ENCODE measurements at regions not wholly inside any gene's neighbourhood (a gene's known extent, or its start where the extent isn't known, plus 50 kb on each side); places are given as distances from the start of the nearest gene placed in this dataset.

DNA sequence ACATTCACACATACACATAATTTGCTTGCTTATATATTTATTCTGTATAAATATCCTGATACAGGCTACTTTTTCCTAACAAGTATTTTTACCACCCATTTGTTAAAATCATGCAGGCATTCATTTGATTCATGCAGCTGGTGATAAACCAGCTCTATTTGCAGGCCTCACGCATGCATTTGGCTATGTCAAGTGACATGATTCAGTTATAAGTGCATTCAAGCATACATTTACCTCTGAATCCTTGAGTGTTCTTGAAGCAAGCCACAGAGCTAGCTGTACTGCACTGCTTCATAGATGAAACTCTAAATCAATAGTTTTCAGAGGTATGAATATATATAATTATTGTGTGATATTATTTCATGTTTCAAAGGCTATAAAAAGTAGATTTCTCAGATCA is 544.0 kb upstream of the AGA start:
- no peaks in the 10 kb centered on the region for H3K4me1 ChIP-seq (ENCODE audit: low read length)
- no peaks in the 10 kb centered on the region for H3K27me3 ChIP-seq (replicated peaks; ENCODE audit: insufficient read depth, low read length)
- no peaks in the 10 kb centered on the region for H4K20me1 ChIP-seq (ENCODE audit: insufficient read depth, low read length)
- no peak overlapping the region for H3K4me2 ChIP-seq (ENCODE audit: low read depth, low read length)
- no peaks in the 10 kb centered on the region for H3F3A ChIP-seq (ENCODE audit: insufficient read depth, low read length)
- no peak overlapping the region for H2AFZ ChIP-seq (ENCODE audit: low read length)
- H3K9me2 ChIP-seq (replicated peaks; ENCODE audit: insufficient read depth, low read length): no peaks in the 10 kb centered on the region
- DNase-seq: no peak
- H3K9me3 ChIP-seq (replicated peaks; ENCODE audit: insufficient read depth, low read length): no peaks in the 10 kb centered on the region
- H3K36me3 ChIP-seq (replicated peaks; ENCODE audit: insufficient read depth, low read length): no peaks in the 10 kb centered on the region
- no peak for TF ChIP-seq EZH2 (optimal IDR thresholded peaks at IDR 0.05; ENCODE audit: low read depth, low read length)
- no peak for TF ChIP-seq EZH2phosphoT487 (IDR thresholded peaks at IDR 0.05; ENCODE audit: low read length)
- TF ChIP-seq CTCF (IDR thresholded peaks at IDR 0.05; ENCODE audit: low read length): no peak
- H3K27ac ChIP-seq (ENCODE audit: low read length): no peak overlapping the region
- no peak overlapping the region for H3K9ac ChIP-seq (ENCODE audit: low read length)
- no peaks in the 10 kb centered on the region for H3K79me2 ChIP-seq (ENCODE audit: low read length)
- H3K4me3 ChIP-seq (ENCODE audit: low read length): no peak overlapping the region

GRCh38 chr4:177987896-177988295 is 545.7 kb upstream of the AGA start:
- H3K9me2 ChIP-seq (replicated peaks; ENCODE audit: insufficient read depth, low read length): no peaks in the 10 kb centered on the region
- H3K4me3 ChIP-seq (ENCODE audit: low read length): no peak overlapping the region
- H3K27ac ChIP-seq (ENCODE audit: low read length): no peak overlapping the region
- H3K9ac ChIP-seq (ENCODE audit: low read length): no peak overlapping the region
- no peaks in the 10 kb centered on the region for H3F3A ChIP-seq (ENCODE audit: insufficient read depth, low read length)
- no peaks in the 10 kb centered on the region for H3K27me3 ChIP-seq (replicated peaks; ENCODE audit: insufficient read depth, low read length)
- H4K20me1 ChIP-seq (ENCODE audit: insufficient read depth, low read length): no peaks in the 10 kb centered on the region
- H3K79me2 ChIP-seq (ENCODE audit: low read length): no peaks in the 10 kb centered on the region
- H3K4me2 ChIP-seq (ENCODE audit: low read depth, low read length): no peak overlapping the region
- no peaks in the 10 kb centered on the region for H3K4me1 ChIP-seq (ENCODE audit: low read length)
- TF ChIP-seq CTCF (IDR thresholded peaks at IDR 0.05; ENCODE audit: low read length): no peak
- TF ChIP-seq EZH2 (optimal IDR thresholded peaks at IDR 0.05; ENCODE audit: low read depth, low read length): no peak
- no peak for TF ChIP-seq EZH2phosphoT487 (IDR thresholded peaks at IDR 0.05; ENCODE audit: low read length)
- no peak for DNase-seq
- no peaks in the 10 kb centered on the region for H3K9me3 ChIP-seq (replicated peaks; ENCODE audit: insufficient read depth, low read length)
- H2AFZ ChIP-seq (ENCODE audit: low read length): no peak overlapping the region
- H3K36me3 ChIP-seq (replicated peaks; ENCODE audit: insufficient read depth, low read length): no peaks in the 10 kb centered on the region

- Histone ChIP-seq H3K27me3 (replicated peaks; ENCODE audit: insufficient read depth, low read length) (no peaks in the 10 kb centered on the region), H3K4me1 (ENCODE audit: low read length) (no peaks in the 10 kb centered on the region), H3K79me2 (ENCODE audit: low read length) (no peaks in the 10 kb centered on the region), H3K4me3 (ENCODE audit: low read length) (no peak overlapping the region), H3F3A (ENCODE audit: insufficient read depth, low read length) (no peaks in the 10 kb centered on the region), H2AFZ (ENCODE audit: low read length) (no peak overlapping the region), H3K9ac (ENCODE audit: low read length) (no peak overlapping the region), H3K9me3 (replicated peaks; ENCODE audit: insufficient read depth, low read length) (no peaks in the 10 kb centered on the region), H4K20me1 (ENCODE audit: insufficient read depth, low read length) (no peaks in the 10 kb centered on the region), H3K9me2 (replicated peaks; ENCODE audit: insufficient read depth, low read length) (no peaks in the 10 kb centered on the region), H3K27ac (ENCODE audit: low read length) (no peak overlapping the region), H3K4me2 (ENCODE audit: low read depth, low read length) (no peak overlapping the region), H3K36me3 (replicated peaks; ENCODE audit: insufficient read depth, low read length) (no peaks in the 10 kb centered on the region)
- no peak for TF ChIP-seq CTCF (IDR thresholded peaks at IDR 0.05; ENCODE audit: low read length)
- TF ChIP-seq EZH2 (optimal IDR thresholded peaks at IDR 0.05; ENCODE audit: low read depth, low read length): no peak
- TF ChIP-seq EZH2phosphoT487 (IDR thresholded peaks at IDR 0.05; ENCODE audit: low read length): no peak
- no peak for DNase-seq
Observed at GRCh38 chr4:177989503-177990201, 547.4 kb upstream of the AGA start.

Data from MM.1S (cell line).